CD4-positive, alpha-beta memory T cell (primary cell): ENCODE measurements at regions not wholly inside any gene's neighbourhood (a gene's known extent, or its start where the extent isn't known, plus 50 kb on each side); places are given as distances from the start of the nearest gene placed in this dataset.

Source experiments
- microRNA-seq: library from miRNA; unstranded; fragments of <30 nt; microRNA quantifications from one replicate; pipeline ENCODE4 v1.2.0, GENCODE V29; 2021; ENCODE audit warnings: borderline replicate concordance, borderline number of aligned reads, borderline microRNAs expressed, mixed read lengths

Small RNA genes in the stretch of these regions (microRNA-seq; reads per million reads assigned to microRNA genes)
- gene MIR221 (6,711 reads per million, percentile 95 among the genes with 10 or more reads in this experiment), gene MIR222 (1,030 reads per million, percentile 87 among the genes with 10 or more reads in this experiment)
